Transverse colon (tissue), 4 donors: ENCODE measurements at regions not wholly inside any gene's neighbourhood (a gene's known extent, or its start where the extent isn't known, plus 50 kb on each side); places are given as distances from the start of the nearest gene placed in this dataset.

ENCODE experiments used
- DNase-seq: peaks from one replicate; pipeline ENCODE4 v3.0.0-alpha.2; 2019
- H3K27ac ChIP-seq, 4 donors: fragments of 200-600 bp; sonication (generic); 2 replicates each; pipeline ENCODE4 v1.5.1; 2016 to 2018; ENCODE audit warnings: inconsistent platforms in 4 of 4
- H3K27me3 ChIP-seq: fragments of 200-600 bp; sonication (generic); 2 replicates; pipeline ENCODE4 v1.5.1; 2017; ENCODE audit warnings: inconsistent platforms
- H3K36me3 ChIP-seq, 4 donors: fragments of 200-600 bp; sonication (generic); 2 replicates each; pipeline ENCODE4 v1.5.1; 2017 to 2019; ENCODE audit warnings: inconsistent platforms in 4 of 4
- H3K4me1 ChIP-seq, 4 donors: fragments of 200-600 bp; sonication (generic); 2 replicates each; pipeline ENCODE4 v1.5.1; 2017 to 2020; ENCODE audit warnings: inconsistent platforms in 4 of 4
- H3K4me3 ChIP-seq, 4 donors: fragments of 200-600 bp; sonication (generic); 1 replicate in 1 of 4; 2 replicates in 3 of 4; pipeline versions ENCODE4 v1.5.1 to v1.6.1; 2017 to 2019; ENCODE audit warnings: inconsistent platforms in 4 of 4
- H3K9me3 ChIP-seq, 2 donors: fragments of 200-600 bp; sonication (generic); 2 replicates each; pipeline ENCODE4 v1.5.1; 2017 to 2019; ENCODE audit warnings: inconsistent platforms in 2 of 2
- EP300 ChIP-seq: sonication (generic); formaldehyde crosslinking; IDR thresholded peaks from one replicate; pipeline ENCODE4 v1.6.1; 2017; ENCODE audit warnings: antibody characterized with exemption, low read depth
- POLR2A ChIP-seq: fragments of 450-650 bp; IDR thresholded peaks from one replicate; pipeline ENCODE4 v1.6.1; 2016; ENCODE audit warnings: antibody characterized with exemption, mild to moderate bottlenecking, moderate library complexity
- POLR2AphosphoS5 ChIP-seq, 3 donors: sonication (generic); formaldehyde crosslinking; IDR thresholded peaks; one replicate each; pipeline ENCODE4 v1.6.1; 2016; ENCODE audit warnings: antibody characterized with exemption in 3 of 3
- WGBS, 2 donors: methylation state at CpG; one replicate each; pipeline ENCODE4 v1.1.5; 2018; ENCODE audit warnings: low coverage in 1 of 2; 5-methylcytosine and 5-hydroxymethylcytosine counted together
- in situ Hi-C, 4 donors: fragments of 200-750 bp; cut with MboI; loops; one replicate each; pipeline versions ENCODE4 v1.15.0 to v1.15.1; 2017; ENCODE audit warnings: low sequenced_read_pairs in 3 of 4, low pct_ligation_motif_present in 1 of 4, low pct_unique_long_range_greater_than_20kb in 1 of 4
- intact Hi-C: fragments of 100-400 bp; cut with DNase I; formaldehyde crosslinking; loops from one replicate; pipeline ENCODE4 v1.15.1; 2023; ENCODE audit warnings: low total_unique reads
- TF ChIP-seq, protein P1 (sequence below), 5 experiments: fragments of 200-600 bp in 3 of 5; fragments of 450-650 bp in 2 of 5; sonication (generic) in 3 of 5; IDR thresholded peaks; 1 replicate in 2 of 5; 2 replicates in 3 of 5; pipeline ENCODE4 v1.5.1; 2016 to 2017; ENCODE audit warnings: antibody characterized with exemption in 5 of 5, inconsistent platforms in 3 of 5, mild to moderate bottlenecking in 2 of 5, moderate library complexity in 1 of 5

DNA sequence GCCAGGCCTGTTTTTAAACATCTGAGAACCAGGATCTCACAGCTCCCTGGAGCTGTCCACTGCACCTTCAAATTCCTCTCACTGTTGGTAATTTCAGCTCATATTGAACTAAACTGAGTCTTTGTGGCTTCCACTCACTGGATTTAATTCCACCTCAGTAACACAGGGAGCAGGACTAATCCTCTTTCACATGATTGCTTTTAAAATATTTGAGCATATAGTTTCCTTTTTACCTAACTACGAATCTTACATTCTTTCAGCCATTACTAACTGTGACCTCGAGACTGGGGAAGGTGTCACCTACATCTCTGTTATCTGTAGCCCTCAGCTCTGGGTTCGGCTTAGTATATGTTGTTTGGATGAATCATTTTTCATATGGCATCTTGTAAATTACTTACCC, 194.3 kb upstream of the C2CD4B start:
- TF ChIP-seq POLR2AphosphoS5 (IDR thresholded peaks at IDR 0.05) (no peak), POLR2A (no peak), EP300 (no peak)
- TF ChIP-seq, protein P1, sequence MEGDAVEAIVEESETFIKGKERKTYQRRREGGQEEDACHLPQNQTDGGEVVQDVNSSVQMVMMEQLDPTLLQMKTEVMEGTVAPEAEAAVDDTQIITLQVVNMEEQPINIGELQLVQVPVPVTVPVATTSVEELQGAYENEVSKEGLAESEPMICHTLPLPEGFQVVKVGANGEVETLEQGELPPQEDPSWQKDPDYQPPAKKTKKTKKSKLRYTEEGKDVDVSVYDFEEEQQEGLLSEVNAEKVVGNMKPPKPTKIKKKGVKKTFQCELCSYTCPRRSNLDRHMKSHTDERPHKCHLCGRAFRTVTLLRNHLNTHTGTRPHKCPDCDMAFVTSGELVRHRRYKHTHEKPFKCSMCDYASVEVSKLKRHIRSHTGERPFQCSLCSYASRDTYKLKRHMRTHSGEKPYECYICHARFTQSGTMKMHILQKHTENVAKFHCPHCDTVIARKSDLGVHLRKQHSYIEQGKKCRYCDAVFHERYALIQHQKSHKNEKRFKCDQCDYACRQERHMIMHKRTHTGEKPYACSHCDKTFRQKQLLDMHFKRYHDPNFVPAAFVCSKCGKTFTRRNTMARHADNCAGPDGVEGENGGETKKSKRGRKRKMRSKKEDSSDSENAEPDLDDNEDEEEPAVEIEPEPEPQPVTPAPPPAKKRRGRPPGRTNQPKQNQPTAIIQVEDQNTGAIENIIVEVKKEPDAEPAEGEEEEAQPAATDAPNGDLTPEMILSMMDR (IDR thresholded peaks at IDR 0.05) = no peak
- DNase-seq = no peak
- Histone ChIP-seq H3K36me3 (no peaks in the 10 kb centered on the region), H3K27me3 (no peaks in the 10 kb centered on the region), H3K4me3 (no peak overlapping the region), H3K9me3 (no peaks in the 10 kb centered on the region), H3K27ac (no peak overlapping the region), H3K4me1 (no peaks in the 10 kb centered on the region)
- intact Hi-C loops = no loop called here
- 64% methylated on average over 3 of the region's 3 CpGs; no CpG with 5 or more reads in 1 of the 2 donors for WGBS, 2 donors
- in situ Hi-C loops = no loop called here

DNA sequence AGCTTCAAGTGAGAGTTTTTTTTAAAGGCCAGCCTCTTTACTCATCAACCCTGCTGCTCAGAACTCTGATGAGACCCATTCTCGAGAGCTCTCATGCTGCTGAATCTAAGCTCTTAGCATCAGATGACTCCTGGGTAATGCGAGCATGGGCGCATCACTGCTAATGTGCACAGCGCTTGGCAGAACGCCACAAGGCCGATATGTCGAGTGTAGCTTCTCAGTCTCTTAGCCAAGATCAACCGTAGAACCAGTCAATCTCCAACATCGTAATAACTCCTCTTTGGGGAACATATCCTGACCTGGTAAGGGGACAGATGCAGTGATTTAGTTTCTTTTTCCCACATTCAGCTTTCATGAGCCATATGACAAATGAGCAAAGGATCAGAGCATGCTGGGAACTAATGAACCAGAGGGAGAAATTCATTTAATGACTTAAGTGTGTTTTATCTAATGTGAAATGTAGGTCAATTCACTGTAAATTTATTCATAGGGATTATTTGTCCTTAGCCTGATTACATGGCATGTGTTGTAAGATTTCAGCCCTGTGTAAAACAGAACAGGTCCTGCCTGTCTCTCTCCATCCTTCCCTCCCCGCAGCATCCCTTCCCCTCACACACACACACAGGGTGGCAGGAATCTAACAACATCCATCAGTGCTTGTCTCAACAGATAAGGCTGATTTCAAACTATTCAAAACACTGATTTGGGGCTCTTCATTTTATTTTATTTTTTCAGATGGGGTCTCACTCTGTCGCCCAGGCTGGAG, 195.4 kb upstream of the C2CD4B start:
- TF ChIP-seq POLR2A (no peak), EP300 (no peak)
- TF ChIP-seq, protein P1 (IDR thresholded peaks at IDR 0.05) = no peak
- intact Hi-C loops = no loop called here

DNA sequence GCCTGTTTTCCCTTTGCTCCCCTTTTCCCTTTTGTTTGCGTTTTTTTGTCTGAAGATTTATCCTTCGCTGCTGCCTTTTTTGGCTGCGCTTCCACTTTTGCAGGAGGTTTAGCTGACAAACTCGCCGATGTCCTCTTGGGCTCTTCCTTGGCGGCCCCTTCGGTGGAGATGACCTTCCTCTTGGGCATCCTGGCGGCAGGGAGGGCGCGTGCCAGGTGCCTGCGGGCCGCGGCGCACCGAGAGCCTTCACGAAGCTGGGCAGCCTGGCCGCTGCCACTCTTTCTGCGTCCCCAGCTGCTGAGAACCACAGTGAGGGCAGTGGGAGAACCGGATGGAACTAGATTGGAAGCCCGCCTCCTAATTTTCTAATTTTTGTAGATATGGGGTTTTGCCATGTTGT, 197.1 kb upstream of the C2CD4B start:
- intact Hi-C loops = no loop called here
- in situ Hi-C loops = no loop called here
- DNase-seq = no peak
- no peak for TF ChIP-seq EP300
- TF ChIP-seq, protein P1 (IDR thresholded peaks at IDR 0.05) = no peak
- no peak for TF ChIP-seq POLR2AphosphoS5 (IDR thresholded peaks at IDR 0.05)
- no peak for TF ChIP-seq POLR2A
- peaks cover 0 to 5% (median 0%) of the 10 kb centered on the region in 4 donors for H3K4me1 ChIP-seq
- no peaks in the 10 kb centered on the region for H3K9me3 ChIP-seq
- H3K4me3 ChIP-seq = no peak overlapping the region
- H3K36me3 ChIP-seq = no peaks in the 10 kb centered on the region
- H3K27ac ChIP-seq = no peak overlapping the region
- 87% methylated on average over 20 of the region's 20 CpGs; no CpG with 5 or more reads in 1 of the 2 donors for WGBS, 2 donors
- no peaks in the 10 kb centered on the region for H3K27me3 ChIP-seq

More for the DNA sequence above, 195.4 kb upstream of the C2CD4B start:
- no peak overlapping the region for H3K4me3 ChIP-seq
- in situ Hi-C loops = no loop called here
- no peaks in the 10 kb centered on the region for H3K36me3 ChIP-seq
- no peaks in the 10 kb centered on the region for H3K27me3 ChIP-seq
- no peak overlapping the region for H3K27ac ChIP-seq
- no peaks in the 10 kb centered on the region for H3K4me1 ChIP-seq
- no peak for DNase-seq
- no peaks in the 10 kb centered on the region for H3K9me3 ChIP-seq
- WGBS, 2 donors = 78 to 88% methylated on average over 9 to 11 of the region's 11 CpGs

DNA sequence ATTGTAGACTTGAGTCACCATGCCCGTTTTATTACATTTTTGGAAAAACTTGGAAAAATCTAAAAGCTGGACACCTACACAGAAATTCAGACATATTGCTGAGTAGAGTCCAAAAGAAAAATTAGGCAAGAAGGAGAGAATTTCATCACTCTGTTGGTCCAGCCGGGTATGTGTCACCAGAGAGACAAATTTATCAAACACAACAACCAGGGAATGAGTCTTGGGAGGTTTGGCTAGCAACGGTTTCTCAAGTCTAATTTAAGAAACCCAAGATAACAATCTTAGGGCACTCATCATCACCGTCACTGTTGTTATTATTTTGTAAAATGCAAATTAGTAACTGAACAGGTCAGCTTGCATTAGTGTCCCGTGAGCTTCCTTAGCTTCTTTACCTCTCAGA, 197.5 kb upstream of the C2CD4B start:
- TF ChIP-seq, protein P1 (IDR thresholded peaks at IDR 0.05) = no peak
- TF ChIP-seq POLR2AphosphoS5 (IDR thresholded peaks at IDR 0.05) = no peak
- no peak for TF ChIP-seq EP300
- Histone ChIP-seq H3K4me3 (no peak overlapping the region), H3K36me3 (no peaks in the 10 kb centered on the region), H3K27ac (no peak overlapping the region), H3K4me1 (peaks cover 0 to 5% (median 0%) of the 10 kb centered on the region in 4 donors), H3K9me3 (no peaks in the 10 kb centered on the region), H3K27me3 (no peaks in the 10 kb centered on the region)
- intact Hi-C loops = no loop called here
- WGBS, 2 donors = 57 to 83% methylated on average over 3 to 5 of the region's 5 CpGs
- DNase-seq = no peak
- in situ Hi-C loops = no loop called here
